Fibroblast of the aortic adventitia (primary cell): ENCODE measurements at regions not wholly inside any gene's neighbourhood (a gene's known extent, or its start where the extent isn't known, plus 50 kb on each side); places are given as distances from the start of the nearest gene placed in this dataset.

ENCODE experiments used
- DNase-seq: peaks from one replicate; pipeline ENCODE4 v3.0.0-alpha.2; 2010; ENCODE audit warnings: low read depth
- H3K4me3 ChIP-seq: 2 replicates; pipeline ENCODE4 v1.5.1; 2011; ENCODE audit warnings: low read depth, mild to moderate bottlenecking, control low read depth, low read length, moderate library complexity
- CTCF ChIP-seq: IDR thresholded peaks from 2 replicates; pipeline ENCODE4 v1.5.1; 2011; ENCODE audit warnings: mild to moderate bottlenecking, low read length, control low read depth, inconsistent platforms; ENCODE audit not compliant: insufficient read depth

GRCh38 chr2:172227719-172228118 lies 125.0 kb upstream of the DLX2 start:
- no peak for DNase-seq
- no peak for TF ChIP-seq CTCF

GRCh38 chr2:172228177-172228808 lies 125.6 kb upstream of the DLX2 start:
- TF ChIP-seq CTCF = no peak
- DNase-seq = no peak

More at GRCh38 chr2:172227719-172228118, 125.0 kb upstream of the DLX2 start:
- H3K4me3 ChIP-seq = no peak overlapping the region

GRCh38 chr2:172229125-172229524 lies 126.4 kb upstream of the DLX2 start:
- no peak overlapping the region for H3K4me3 ChIP-seq
- DNase-seq = no peak
- no peak for TF ChIP-seq CTCF

More at GRCh38 chr2:172228177-172228808, 125.6 kb upstream of the DLX2 start:
- H3K4me3 ChIP-seq = no peak overlapping the region

- no peak for DNase-seq
- H3K4me3 ChIP-seq = no peak overlapping the region
Measured at GRCh38 chr2:172230332-172230888, 127.7 kb upstream of the DLX2 start.

GRCh38 chr2:172230889-172231401 lies 128.2 kb upstream of the DLX2 start:
- H3K4me3 ChIP-seq = no peak overlapping the region
- peak; percentile 57 for DNase-seq
- no peak for TF ChIP-seq CTCF

More at GRCh38 chr2:172230332-172230888, 127.7 kb upstream of the DLX2 start:
- TF ChIP-seq CTCF = no peak

GRCh38 chr2:172231508-172231907 lies 128.8 kb upstream of the DLX2 start:
- DNase-seq = no peak
- no peak for TF ChIP-seq CTCF
- no peak overlapping the region for H3K4me3 ChIP-seq
